ENCODE measurements at regions not wholly inside any gene's neighbourhood (a gene's known extent, or its start where the extent isn't known, plus 50 kb on each side); places are given as distances from the start of the nearest gene placed in this dataset.

DNA sequence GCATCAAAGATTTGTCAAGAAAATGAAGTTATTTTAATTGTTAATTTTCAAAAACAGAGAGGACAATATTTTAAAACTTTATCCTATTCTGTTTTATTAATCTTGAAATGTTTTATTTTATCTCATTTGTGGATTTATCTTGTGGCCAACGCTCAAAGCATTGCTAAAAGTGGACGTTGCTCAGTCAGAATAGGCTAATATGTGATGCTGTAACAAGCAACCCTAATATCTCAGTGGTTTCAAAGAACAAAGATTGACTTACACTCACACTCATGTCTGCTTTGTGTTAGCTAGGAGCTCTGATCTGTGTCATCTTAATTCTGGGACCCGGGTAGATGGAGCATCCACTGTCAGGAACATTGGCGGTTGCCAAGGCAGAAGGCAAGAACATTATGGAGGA is 86.0 kb upstream of the PLCL2 start:
- TF ChIP-seq, protein P1, sequence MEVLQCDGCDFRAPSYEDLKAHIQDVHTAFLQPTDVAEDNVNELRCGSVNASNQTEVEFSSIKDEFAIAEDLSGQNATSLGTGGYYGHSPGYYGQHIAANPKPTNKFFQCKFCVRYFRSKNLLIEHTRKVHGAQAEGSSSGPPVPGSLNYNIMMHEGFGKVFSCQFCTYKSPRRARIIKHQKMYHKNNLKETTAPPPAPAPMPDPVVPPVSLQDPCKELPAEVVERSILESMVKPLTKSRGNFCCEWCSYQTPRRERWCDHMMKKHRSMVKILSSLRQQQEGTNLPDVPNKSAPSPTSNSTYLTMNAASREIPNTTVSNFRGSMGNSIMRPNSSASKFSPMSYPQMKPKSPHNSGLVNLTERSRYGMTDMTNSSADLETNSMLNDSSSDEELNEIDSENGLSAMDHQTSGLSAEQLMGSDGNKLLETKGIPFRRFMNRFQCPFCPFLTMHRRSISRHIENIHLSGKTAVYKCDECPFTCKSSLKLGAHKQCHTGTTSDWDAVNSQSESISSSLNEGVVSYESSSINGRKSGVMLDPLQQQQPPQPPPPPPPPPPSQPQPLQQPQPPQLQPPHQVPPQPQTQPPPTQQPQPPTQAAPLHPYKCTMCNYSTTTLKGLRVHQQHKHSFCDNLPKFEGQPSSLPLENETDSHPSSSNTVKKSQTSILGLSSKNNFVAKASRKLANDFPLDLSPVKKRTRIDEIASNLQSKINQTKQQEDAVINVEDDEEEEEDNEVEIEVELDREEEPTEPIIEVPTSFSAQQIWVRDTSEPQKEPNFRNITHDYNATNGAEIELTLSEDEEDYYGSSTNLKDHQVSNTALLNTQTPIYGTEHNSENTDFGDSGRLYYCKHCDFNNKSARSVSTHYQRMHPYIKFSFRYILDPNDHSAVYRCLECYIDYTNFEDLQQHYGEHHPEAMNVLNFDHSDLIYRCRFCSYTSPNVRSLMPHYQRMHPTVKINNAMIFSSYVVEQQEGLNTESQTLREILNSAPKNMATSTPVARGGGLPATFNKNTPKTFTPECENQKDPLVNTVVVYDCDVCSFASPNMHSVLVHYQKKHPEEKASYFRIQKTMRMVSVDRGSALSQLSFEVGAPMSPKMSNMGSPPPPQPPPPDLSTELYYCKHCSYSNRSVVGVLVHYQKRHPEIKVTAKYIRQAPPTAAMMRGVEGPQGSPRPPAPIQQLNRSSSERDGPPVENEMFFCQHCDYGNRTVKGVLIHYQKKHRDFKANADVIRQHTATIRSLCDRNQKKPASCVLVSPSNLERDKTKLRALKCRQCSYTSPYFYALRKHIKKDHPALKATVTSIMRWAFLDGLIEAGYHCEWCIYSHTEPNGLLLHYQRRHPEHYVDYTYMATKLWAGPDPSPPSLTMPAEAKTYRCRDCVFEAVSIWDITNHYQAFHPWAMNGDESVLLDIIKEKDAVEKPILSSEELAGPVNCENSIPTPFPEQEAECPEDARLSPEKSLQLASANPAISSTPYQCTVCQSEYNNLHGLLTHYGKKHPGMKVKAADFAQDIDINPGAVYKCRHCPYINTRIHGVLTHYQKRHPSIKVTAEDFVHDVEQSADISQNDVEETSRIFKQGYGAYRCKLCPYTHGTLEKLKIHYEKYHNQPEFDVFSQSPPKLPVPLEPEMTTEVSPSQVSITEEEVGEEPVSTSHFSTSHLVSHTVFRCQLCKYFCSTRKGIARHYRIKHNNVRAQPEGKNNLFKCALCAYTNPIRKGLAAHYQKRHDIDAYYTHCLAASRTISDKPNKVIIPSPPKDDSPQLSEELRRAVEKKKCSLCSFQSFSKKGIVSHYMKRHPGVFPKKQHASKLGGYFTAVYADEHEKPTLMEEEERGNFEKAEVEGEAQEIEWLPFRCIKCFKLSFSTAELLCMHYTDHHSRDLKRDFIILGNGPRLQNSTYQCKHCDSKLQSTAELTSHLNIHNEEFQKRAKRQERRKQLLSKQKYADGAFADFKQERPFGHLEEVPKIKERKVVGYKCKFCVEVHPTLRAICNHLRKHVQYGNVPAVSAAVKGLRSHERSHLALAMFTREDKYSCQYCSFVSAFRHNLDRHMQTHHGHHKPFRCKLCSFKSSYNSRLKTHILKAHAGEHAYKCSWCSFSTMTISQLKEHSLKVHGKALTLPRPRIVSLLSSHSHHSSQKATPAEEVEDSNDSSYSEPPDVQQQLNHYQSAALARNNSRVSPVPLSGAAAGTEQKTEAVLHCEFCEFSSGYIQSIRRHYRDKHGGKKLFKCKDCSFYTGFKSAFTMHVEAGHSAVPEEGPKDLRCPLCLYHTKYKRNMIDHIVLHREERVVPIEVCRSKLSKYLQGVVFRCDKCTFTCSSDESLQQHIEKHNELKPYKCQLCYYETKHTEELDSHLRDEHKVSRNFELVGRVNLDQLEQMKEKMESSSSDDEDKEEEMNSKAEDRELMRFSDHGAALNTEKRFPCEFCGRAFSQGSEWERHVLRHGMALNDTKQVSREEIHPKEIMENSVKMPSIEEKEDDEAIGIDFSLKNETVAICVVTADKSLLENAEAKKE (CRISPR knock-in tag; IDR thresholded peaks at IDR 0.05), result no peak
- TF ChIP-seq POLR2AphosphoS5 (IDR thresholded peaks at IDR 0.05; ENCODE audit: low read depth), result no peak
- TF ChIP-seq ZNF114 (CRISPR knock-in tag; IDR thresholded peaks at IDR 0.05), result no peak
- TF ChIP-seq, protein P2, sequence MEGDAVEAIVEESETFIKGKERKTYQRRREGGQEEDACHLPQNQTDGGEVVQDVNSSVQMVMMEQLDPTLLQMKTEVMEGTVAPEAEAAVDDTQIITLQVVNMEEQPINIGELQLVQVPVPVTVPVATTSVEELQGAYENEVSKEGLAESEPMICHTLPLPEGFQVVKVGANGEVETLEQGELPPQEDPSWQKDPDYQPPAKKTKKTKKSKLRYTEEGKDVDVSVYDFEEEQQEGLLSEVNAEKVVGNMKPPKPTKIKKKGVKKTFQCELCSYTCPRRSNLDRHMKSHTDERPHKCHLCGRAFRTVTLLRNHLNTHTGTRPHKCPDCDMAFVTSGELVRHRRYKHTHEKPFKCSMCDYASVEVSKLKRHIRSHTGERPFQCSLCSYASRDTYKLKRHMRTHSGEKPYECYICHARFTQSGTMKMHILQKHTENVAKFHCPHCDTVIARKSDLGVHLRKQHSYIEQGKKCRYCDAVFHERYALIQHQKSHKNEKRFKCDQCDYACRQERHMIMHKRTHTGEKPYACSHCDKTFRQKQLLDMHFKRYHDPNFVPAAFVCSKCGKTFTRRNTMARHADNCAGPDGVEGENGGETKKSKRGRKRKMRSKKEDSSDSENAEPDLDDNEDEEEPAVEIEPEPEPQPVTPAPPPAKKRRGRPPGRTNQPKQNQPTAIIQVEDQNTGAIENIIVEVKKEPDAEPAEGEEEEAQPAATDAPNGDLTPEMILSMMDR (conservative IDR thresholded peaks at IDR 0.05; ENCODE audit: low read depth in 2 of 2), result no peak
- H3K9me3 Mint-ChIP-seq, result no peaks in the 10 kb centered on the region; the same call in 1 of the 3 replicates
- peaks cover 21% of the 10 kb centered on the region for H3K4me1 ChIP-seq (ENCODE audit: insufficient read depth)
- H3K27me3 Mint-ChIP-seq (ENCODE audit: insufficient read depth, low read depth, poor library complexity), result no peaks in the 10 kb centered on the region
- H3K4me3 ChIP-seq, result no peak overlapping the region
- H3K4me1 Mint-ChIP-seq, result peaks cover 20% of the 10 kb centered on the region
- no peaks in the 10 kb centered on the region for H3K36me3 ChIP-seq (ENCODE audit: insufficient read depth)
- H3K36me3 Mint-ChIP-seq (ENCODE audit: low read depth), result peaks cover 3% of the 10 kb centered on the region; the same call in 1 of the 3 replicates
- no peak overlapping the region for H3K27ac Mint-ChIP-seq
- H4K20me1 ChIP-seq (replicated peaks; ENCODE audit: insufficient read depth), result no peaks in the 10 kb centered on the region
- no peak for DNase-seq (ENCODE audit: low spot score)
- H2AFZ ChIP-seq, result no peak overlapping the region
- peaks cover 10% of the 10 kb centered on the region; the same call in 1 of the 2 replicates for H3K9me2 ChIP-seq (ENCODE audit: insufficient read depth)
- H3F3A ChIP-seq (replicated peaks; ENCODE audit: low read depth), result no peaks in the 10 kb centered on the region
- no peaks in the 10 kb centered on the region for H3K27me3 ChIP-seq (ENCODE audit: insufficient read depth)
- H3K27ac ChIP-seq (ENCODE audit: low read depth), result no peak overlapping the region
- H3K4me2 ChIP-seq, result no peak overlapping the region
- H3K4me3 Mint-ChIP-seq, result no peak overlapping the region
- no peaks in the 10 kb centered on the region for H3K79me2 ChIP-seq (replicated peaks; ENCODE audit: insufficient read depth)
- ATAC-seq, result no peak

Data from GM23338 (cell line).